Stimulated activated CD4-positive, alpha-beta T cell treated with anti-CD3 and anti-CD28 coated beads, TNF-alpha, amount 100 ng/mL, for 1 hour (primary cell): ENCODE measurements at regions not wholly inside any gene's neighbourhood (a gene's known extent, or its start where the extent isn't known, plus 50 kb on each side); places are given as distances from the start of the nearest gene placed in this dataset.
"Not testable (repeated sequence)": the region's sequence is repeated elsewhere in the genome, so short reads cannot be mapped to it uniquely, and the experiment has no call there.

Source experiments
- DNase-seq, 3 donors: peaks; one replicate each; pipeline ENCODE4 v3.0.0-alpha.2; 2020; ENCODE audit warnings: low read depth in 3 of 3, low spot score in 1 of 3

- DNase-seq, result no peak
Measured at GRCh38 chr4:108465886-108466500, 154.4 kb upstream of the RPL34 start.

GRCh38 chr4:108458681-108459080, 161.7 kb upstream of the RPL34 start:
- DNase-seq, result no peak

GRCh38 chr4:108454227-108454626, 166.1 kb upstream of the RPL34 start:
- no peak for DNase-seq

GRCh38 chr4:108453366-108453765, 167.0 kb upstream of the RPL34 start:
- no peak for DNase-seq

- DNase-seq, result no peak
Measured at GRCh38 chr4:108450236-108450898, 170.0 kb upstream of the RPL34 start.

- no peak for DNase-seq
Measured at GRCh38 chr4:108449129-108449528, 171.2 kb upstream of the RPL34 start.

GRCh38 chr4:108446556-108446955, 173.8 kb upstream of the RPL34 start:
- no peak for DNase-seq

- DNase-seq, result no peak
Measured at GRCh38 chr4:108445716-108446115, 174.7 kb upstream of the RPL34 start.

GRCh38 chr4:108443585-108443984, 176.8 kb upstream of the RPL34 start:
- no peak for DNase-seq

GRCh38 chr4:108433832-108434231, 186.5 kb upstream of the RPL34 start:
- peak in 1 of 3 donors; percentile 15 for DNase-seq

GRCh38 chr4:108433394-108433793, 187.0 kb upstream of the RPL34 start:
- not testable (repeated sequence) for DNase-seq

- no peak for DNase-seq
Measured at GRCh38 chr4:108432418-108432817, 188.0 kb upstream of the RPL34 start.

- no peak for DNase-seq
Measured at GRCh38 chr4:108431986-108432385, 188.4 kb upstream of the RPL34 start.

- DNase-seq, result no peak
Measured at GRCh38 chr4:108430921-108431320, 189.5 kb upstream of the RPL34 start.

GRCh38 chr4:108429662-108430061, 190.7 kb upstream of the RPL34 start:
- DNase-seq, result no peak

GRCh38 chr4:108428923-108429322, 191.5 kb upstream of the RPL34 start:
- no peak for DNase-seq

GRCh38 chr4:108427946-108428485, 192.4 kb upstream of the RPL34 start:
- no peak for DNase-seq

- no peak for DNase-seq
Measured at GRCh38 chr4:108426493-108426892, 193.9 kb upstream of the RPL34 start.

- DNase-seq, result no peak
Measured at GRCh38 chr4:108425988-108426387, 194.4 kb upstream of the RPL34 start.

- no peak for DNase-seq
Measured at GRCh38 chr4:108417923-108418322, 202.5 kb upstream of the RPL34 start.

GRCh38 chr4:108416831-108417230, 203.5 kb upstream of the RPL34 start:
- no peak for DNase-seq

GRCh38 chr4:108415389-108415788, 205.0 kb upstream of the RPL34 start:
- DNase-seq, result no peak

GRCh38 chr4:108411836-108412235, 208.5 kb upstream of the RPL34 start:
- DNase-seq, result no peak
